SK-N-SH (cell line): ENCODE measurements at regions not wholly inside any gene's neighbourhood (a gene's known extent, or its start where the extent isn't known, plus 50 kb on each side); places are given as distances from the start of the nearest gene placed in this dataset.

ENCODE experiments used
- CTCF ChIA-PET: fragments of 300-600, 350-600 bp; formaldehyde crosslinking; extraction: SDS; loops from one replicate; lab custom pipeline; 2021; lab: Yijun Ruan, JAX
- POLR2A ChIA-PET: fragments of 350-600 bp; sonication (Branson Sonifier 250); formaldehyde crosslinking; extraction: SDS; loops from one replicate; lab custom pipeline; 2020; ENCODE audit warnings: antibody characterized with exemption, inconsistent platforms; lab: Yijun Ruan, JAX
- DNase-seq: peaks from one replicate; pipeline ENCODE4 v3.0.0; 2012
- H2AFZ ChIP-seq: fragments of 200-600 bp; sonication (generic); 2 replicates; pipeline ENCODE4 v1.8.1; 2016; ENCODE audit warnings: antibody characterized with exemption, mild to moderate bottlenecking, low read depth
- H3F3A ChIP-seq: fragments of 200-600 bp; sonication (generic); replicated peaks from 2 replicates; pipeline ENCODE3; 2016; ENCODE audit warnings: antibody characterized with exemption, mild to moderate bottlenecking; ENCODE audit not compliant: insufficient read depth
- H3K27ac ChIP-seq, 2 experiments: fragments of 200-500 bp in 1 of 2; fragments of 200-600 bp in 1 of 2; sonication (Bioruptor generic) in 1 of 2; sonication (generic), shearing (Covaris generic) in 1 of 2; 2 replicates each; pipeline versions ENCODE4 v1.5.1 to v1.6.1; 2014 to 2016; ENCODE audit warnings: low read depth in 2 of 2, inconsistent platforms in 1 of 2, low read length in 1 of 2, mild to moderate bottlenecking in 1 of 2, mixed read lengths in 1 of 2
- H3K27me3 ChIP-seq: fragments of 200-600 bp; sonication (generic), shearing (Covaris generic); 2 replicates; pipeline ENCODE4 v1.6.1; 2016; ENCODE audit warnings: mixed run types; ENCODE audit not compliant: insufficient read depth
- H3K36me3 ChIP-seq, 2 experiments: fragments of 200-500 bp in 1 of 2; fragments of 200-600 bp in 1 of 2; sonication (Bioruptor generic) in 1 of 2; sonication (generic) in 1 of 2; replicated peaks in 1 of 2; 2 replicates each; pipeline versions ENCODE3 to v1.5.1; 2014 to 2016; ENCODE audit warnings: low read length in 1 of 2, mild to moderate bottlenecking in 1 of 2; ENCODE audit not compliant: insufficient read depth in 2 of 2, control insufficient read depth in 1 of 2
- H3K4me1 ChIP-seq, 2 experiments: fragments of 200-500 bp in 1 of 2; fragments of 200-600 bp in 1 of 2; sonication (Bioruptor generic) in 1 of 2; sonication (generic), shearing (Covaris generic) in 1 of 2; 2 replicates each; pipeline versions ENCODE4 v1.5.1 to v1.6.1; 2014 to 2016; ENCODE audit warnings: low read depth in 1 of 2, low read length in 1 of 2, mixed run types in 1 of 2; ENCODE audit not compliant: insufficient read depth in 2 of 2, control insufficient read depth in 1 of 2
- H3K4me2 ChIP-seq: fragments of 200-600 bp; sonication (generic), shearing (Covaris generic); 2 replicates; pipeline ENCODE4 v1.6.1; 2017; ENCODE audit warnings: mixed run types
- H3K4me3 ChIP-seq, 2 experiments: fragments of 200-500 bp in 1 of 2; fragments of 200-600 bp in 1 of 2; sonication (Bioruptor generic) in 1 of 2; sonication (generic), shearing (Covaris generic) in 1 of 2; 2 replicates each; pipeline versions ENCODE4 v1.5.1 to v1.8.1; 2014 to 2016; ENCODE audit warnings: low read depth in 2 of 2, inconsistent platforms in 1 of 2, low read length in 1 of 2, mild to moderate bottlenecking in 1 of 2, mixed read lengths in 1 of 2, moderate library complexity in 1 of 2
- H3K79me2 ChIP-seq: fragments of 200-600 bp; sonication (generic); 2 replicates; pipeline ENCODE4 v1.8.1; 2017; ENCODE audit warnings: mild to moderate bottlenecking; ENCODE audit not compliant: insufficient read depth
- H3K9ac ChIP-seq: fragments of 200-600 bp; sonication (generic); 2 replicates; pipeline ENCODE4 v1.6.1; 2017; ENCODE audit warnings: mixed run types
- H3K9me2 ChIP-seq: fragments of 200-600 bp; sonication (generic); 2 replicates; pipeline ENCODE4 v1.6.1; 2017; ENCODE audit warnings: mixed run types
- H3K9me3 ChIP-seq: fragments of 200-600 bp; sonication (generic); 2 replicates; pipeline ENCODE4 v1.6.1; 2017; ENCODE audit warnings: mixed run types, mild to moderate bottlenecking, moderate library complexity
- H4K20me1 ChIP-seq: fragments of 200-600 bp; sonication (generic); 2 replicates; pipeline ENCODE4 v1.6.1; 2017; ENCODE audit warnings: mild to moderate bottlenecking, mixed run types; ENCODE audit not compliant: insufficient read depth
- ELF1 ChIP-seq: IDR thresholded peaks from 2 replicates; pipeline ENCODE4 v1.4.0; 2012
- EP300 ChIP-seq, 2 experiments: IDR thresholded peaks; 2 replicates each; pipeline versions ENCODE4 v1.4.0 to v1.6.1; 2012; ENCODE audit warnings: borderline replicate concordance in 1 of 2, low read depth in 1 of 2, low read length in 1 of 2
- EZH2phosphoT487 ChIP-seq: fragments of 200-600 bp; sonication (generic); IDR thresholded peaks from 2 replicates; pipeline ENCODE4 v1.6.1; 2017; ENCODE audit warnings: low read depth, mixed run types, mild to moderate bottlenecking, antibody characterized with exemption, moderate library complexity, borderline replicate concordance
- FOSL2 ChIP-seq: IDR thresholded peaks from 2 replicates; pipeline ENCODE4 v1.4.0; 2012; ENCODE audit warnings: low read depth, mild to moderate bottlenecking, moderate library complexity, borderline replicate concordance
- FOXM1 ChIP-seq: IDR thresholded peaks from 2 replicates; pipeline ENCODE4 v1.4.0; 2012; ENCODE audit warnings: low read depth, mild to moderate bottlenecking
- GABPA ChIP-seq: IDR thresholded peaks from 2 replicates; pipeline ENCODE4 v1.4.0; 2012; ENCODE audit warnings: low read depth, mild to moderate bottlenecking
- IRF3 ChIP-seq: fragments of 150-350 bp; IDR thresholded peaks from 2 replicates; pipeline ENCODE4 v1.6.1; 2016; ENCODE audit warnings: mild to moderate bottlenecking, low read depth, low read length
- NFIC ChIP-seq: IDR thresholded peaks from 2 replicates; pipeline ENCODE4 v1.4.0; 2012; ENCODE audit warnings: borderline replicate concordance
- PBX3 ChIP-seq: IDR thresholded peaks from 2 replicates; pipeline ENCODE4; 2012
- POLR2AphosphoS5 ChIP-seq: IDR thresholded peaks from 2 replicates; pipeline ENCODE4 v1.6.1; 2012; ENCODE audit warnings: low read depth, low read length
- RAD21 ChIP-seq: IDR thresholded peaks from 2 replicates; pipeline ENCODE4 v1.6.1; 2012; ENCODE audit warnings: mild to moderate bottlenecking, low read length
- RCOR1 ChIP-seq: fragments of 150-350 bp; IDR thresholded peaks from 2 replicates; pipeline ENCODE4 v1.6.1; 2017; ENCODE audit warnings: antibody characterized with exemption, low read length
- RFX5 ChIP-seq: IDR thresholded peaks from 2 replicates; pipeline ENCODE4 v1.6.1; 2012; ENCODE audit warnings: mild to moderate bottlenecking, improper control_type of control experiment, low read length
- RXRA ChIP-seq: IDR thresholded peaks from 2 replicates; pipeline ENCODE4 v1.4.0; 2012; ENCODE audit warnings: low read depth, mild to moderate bottlenecking, borderline replicate concordance
- SIN3A ChIP-seq: IDR thresholded peaks from 2 replicates; pipeline ENCODE4 v1.6.1; 2012; ENCODE audit warnings: low read depth, mild to moderate bottlenecking, low read length, moderate library complexity, borderline replicate concordance
- SMC3 ChIP-seq: IDR thresholded peaks from 2 replicates; pipeline ENCODE4 v1.6.1; 2012; ENCODE audit warnings: low read depth, low read length, improper control_type of control experiment
- TAF1 ChIP-seq: IDR thresholded peaks from 2 replicates; pipeline ENCODE4 v1.6.1; 2012; ENCODE audit warnings: low read depth, mild to moderate bottlenecking, low read length, moderate library complexity, borderline replicate concordance
- TCF12 ChIP-seq: IDR thresholded peaks from 2 replicates; pipeline ENCODE4 v1.4.0; 2012
- USF2 ChIP-seq: fragments of 150-350 bp; IDR thresholded peaks from 2 replicates; pipeline ENCODE4 v1.6.1; 2017; ENCODE audit warnings: antibody characterized with exemption, low read length, low read depth, borderline replicate concordance
- YY1 ChIP-seq: IDR thresholded peaks from 2 replicates; pipeline ENCODE4 v1.4.0; 2012; ENCODE audit warnings: low read depth, mild to moderate bottlenecking
- WGBS: methylation state at CpG from one replicate; pipeline ENCODE4 v1.1.6; 2017; ENCODE audit warnings: low lambda C conversion rate; 5-methylcytosine and 5-hydroxymethylcytosine counted together

GRCh38 chr1:106613861-106614260 lies 442.6 kb upstream of the PRMT6 start (continued):
- TF ChIP-seq RAD21, result no peak
- no peak for TF ChIP-seq IRF3
- TF ChIP-seq RCOR1, result no peak
- TF ChIP-seq SIN3A, result no peak
- no peak for TF ChIP-seq YY1
- TF ChIP-seq RXRA, result no peak
- TF ChIP-seq ELF1, result no peak

GRCh38 chr1:106615473-106615872 lies 441.0 kb upstream of the PRMT6 start:
- Histone ChIP-seq H3K27ac (no peak overlapping the region), H3K9ac (no peak overlapping the region), H3K79me2 (no peaks in the 10 kb centered on the region), H3F3A (no peaks in the 10 kb centered on the region), H3K4me2 (no peak overlapping the region), H3K4me3 (no peak overlapping the region), H3K4me1 (no peaks in the 10 kb centered on the region), H2AFZ (no peak overlapping the region), H3K36me3 (no peaks in the 10 kb centered on the region), H3K9me2 (no peaks in the 10 kb centered on the region), H3K27me3 (no peaks in the 10 kb centered on the region), H3K9me3 (no peaks in the 10 kb centered on the region), H4K20me1 (no peaks in the 10 kb centered on the region)
- DNase-seq, result no peak
- ChIA-PET POLR2A (no interaction called here), CTCF (no interaction called here)
- TF ChIP-seq FOXM1 (no peak), TCF12 (no peak), EP300 (IDR thresholded peaks at IDR 0.05; ENCODE audit: borderline replicate concordance in 1 of 2, low read depth in 1 of 2, low read length in 1 of 2) (no peak), FOSL2 (no peak), RXRA (no peak), ELF1 (no peak), RFX5 (no peak), TAF1 (no peak), GABPA (no peak)
- WGBS, result 32% methylated on average over 2 of the region's 2 CpGs

GRCh38 chr1:106619080-106619826 lies 437.2 kb upstream of the PRMT6 start:
- Histone ChIP-seq H2AFZ (no peak overlapping the region), H3K9me3 (no peaks in the 10 kb centered on the region), H3K4me3 (no peak overlapping the region), H3K9me2 (no peaks in the 10 kb centered on the region), H3K27ac (no peak overlapping the region), H3K4me2 (no peak overlapping the region), H3K4me1 (no peaks in the 10 kb centered on the region), H3K27me3 (no peaks in the 10 kb centered on the region), H4K20me1 (no peaks in the 10 kb centered on the region), H3K79me2 (no peaks in the 10 kb centered on the region), H3K36me3 (no peaks in the 10 kb centered on the region), H3F3A (no peaks in the 10 kb centered on the region), H3K9ac (no peak overlapping the region)
- POLR2A ChIA-PET, result no interaction called here
- CTCF ChIA-PET, result interaction anchor here (1.2 kb wide), 1 partner anchor 23 kb away, joined by 3 read pairs; no protein-coding TSS in a partner anchor
- WGBS, result 38% methylated on average over 8 of the region's 11 CpGs
- DNase-seq, result no peak
- TF ChIP-seq YY1, result no peak
- no peak for TF ChIP-seq POLR2AphosphoS5
- no peak for TF ChIP-seq TAF1
- TF ChIP-seq EZH2phosphoT487, result no peak
- no peak for TF ChIP-seq NFIC
- no peak for TF ChIP-seq ELF1
- TF ChIP-seq USF2, result no peak
- TF ChIP-seq IRF3, result no peak
- no peak for TF ChIP-seq RFX5
- no peak for TF ChIP-seq RCOR1
- TF ChIP-seq PBX3, result no peak
- TF ChIP-seq EP300 (IDR thresholded peaks at IDR 0.05; ENCODE audit: borderline replicate concordance in 1 of 2, low read depth in 1 of 2, low read length in 1 of 2), result no peak
- no peak for TF ChIP-seq SMC3
